Upper lobe of left lung (tissue), 4 donors: ENCODE measurements at regions not wholly inside any gene's neighbourhood (a gene's known extent, or its start where the extent isn't known, plus 50 kb on each side); places are given as distances from the start of the nearest gene placed in this dataset.

ENCODE experiments used
- CTCF ChIP-seq, 6 experiments: fragments of 450-650 bp in 4 of 6; fragments of 200-600 bp in 2 of 6; sonication (generic) in 2 of 6; IDR thresholded peaks; one replicate each; pipeline ENCODE4 v1.5.1; 2016 to 2019; ENCODE audit warnings: antibody characterized with exemption in 6 of 6
- EP300 ChIP-seq, 4 donors: sonication (generic); formaldehyde crosslinking; IDR thresholded peaks; one replicate each; pipeline ENCODE4 v1.5.1; 2017; ENCODE audit warnings: antibody characterized with exemption in 4 of 4, control low read depth in 2 of 4

DNA sequence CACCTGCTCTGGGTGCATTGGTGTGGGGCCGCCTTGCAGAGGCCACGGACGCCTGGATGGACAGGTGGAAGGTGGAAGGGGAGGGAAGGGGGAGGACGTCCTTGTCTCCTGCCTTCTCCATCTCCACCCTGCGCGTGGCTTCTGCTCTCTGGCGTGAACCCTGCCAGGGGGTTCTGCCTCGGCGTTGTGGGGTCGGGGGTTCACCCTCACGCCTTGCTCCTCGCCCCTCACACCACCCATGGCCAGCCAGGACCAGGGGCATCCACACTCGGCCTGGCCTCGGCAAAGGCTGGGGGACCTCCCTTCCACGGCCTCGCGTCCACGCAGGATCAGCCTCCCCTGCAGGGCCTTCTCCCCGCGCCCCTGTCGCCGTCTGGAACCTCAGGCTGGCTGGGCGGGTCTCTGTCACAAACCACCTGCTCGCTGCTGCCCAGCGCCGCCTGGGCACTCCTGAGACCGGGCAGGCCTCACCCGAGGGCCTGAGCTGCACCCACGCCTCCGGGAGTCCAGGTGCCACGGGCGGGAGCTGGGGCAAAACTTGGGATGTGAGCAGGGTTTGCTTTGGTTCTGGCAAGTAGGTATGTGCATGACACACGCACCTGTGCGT, 655.9 kb downstream of the GALR1 start:
- TF ChIP-seq CTCF (IDR thresholded peaks at IDR 0.05) (no peak), EP300 (IDR thresholded peaks at IDR 0.05) (no peak)
